ENCODE measurements at regions not wholly inside any gene's neighbourhood (a gene's known extent, or its start where the extent isn't known, plus 50 kb on each side); places are given as distances from the start of the nearest gene placed in this dataset.

- no peak for FAIRE-seq
These were observed 326.6 kb upstream of the PROK2 start for GRCh38 chr3:72111265-72112205.

More at GRCh38 chr3:72111265-72112205, 326.6 kb upstream of the PROK2 start:
- CTCF ChIA-PET (ENCODE audit: partially characterized antibody) = interaction anchor here (0.6 to 1.3 kb wide), 4 partner anchors 9 to 740 kb away, joined by 3 to 6 read pairs (median 4); no protein-coding TSS in a partner anchor
- Histone ChIP-seq H3K18ac (ENCODE audit: extremely low read depth, low read length) (no peak overlapping the region), H3K14ac (ENCODE audit: insufficient read length) (no peak overlapping the region), H3K56ac (replicated peaks; ENCODE audit: insufficient read length, low read depth, low read length) (no peak overlapping the region), H3K27ac (ENCODE audit: low read depth, low read length) (no peak overlapping the region), H4K91ac (replicated peaks; ENCODE audit: insufficient read length, low read length) (no peak overlapping the region), H3K9ac (replicated peaks in 1 of 4; ENCODE audit: extremely low read depth in 1 of 4, low read depth in 3 of 4, low read length in 3 of 4) (no peak overlapping the region), H4K20me1 (replicated peaks in 1 of 2; ENCODE audit: control insufficient read depth in 1 of 2, insufficient read depth in 2 of 2, low read length in 2 of 2) (no peaks in the 10 kb centered on the region), H3K36me3 (ENCODE audit: control insufficient read depth in 2 of 4, insufficient read depth in 4 of 4, low read length in 3 of 4) (no peaks in the 10 kb centered on the region), H3K79me2 (ENCODE audit: control insufficient read depth in 1 of 2, insufficient read depth in 2 of 2, low read length in 2 of 2) (no peaks in the 10 kb centered on the region), H4K5ac (ENCODE audit: insufficient read length, low read depth, low read length) (no peak overlapping the region), H2BK120ac (replicated peaks; ENCODE audit: low read depth, low read length) (no peak overlapping the region), H3K4me3 (ENCODE audit: extremely low read depth in 1 of 4, insufficient read depth in 2 of 4, low read depth in 3 of 4, low read length in 4 of 4) (no peak overlapping the region), H3K23me2 (ENCODE audit: low read depth, low read length) (no peaks in the 10 kb centered on the region), H4K8ac (ENCODE audit: extremely low read depth, insufficient read depth, low read length) (no peak overlapping the region), H2AFZ (ENCODE audit: low read length) (no peak overlapping the region), H3K4me1 (replicated peaks in 1 of 4; ENCODE audit: control insufficient read depth in 3 of 4, insufficient read depth in 4 of 4, low read length in 3 of 4) (peaks cover 0 to 9% (median 0%) of the 10 kb centered on the region in 4 experiments; a peak in 1 of 7 replicates), H3K4me2 (ENCODE audit: insufficient read depth in 1 of 2, low read depth in 2 of 2, low read length in 2 of 2) (no peak overlapping the region), H2BK12ac (ENCODE audit: low read depth, low read length) (no peak overlapping the region), H3K4ac (replicated peaks; ENCODE audit: insufficient read length, low read depth, low read length) (no peak overlapping the region), H2AK5ac (ENCODE audit: low read depth, low read length) (no peak overlapping the region), H3K79me1 (ENCODE audit: low read depth, low read length) (no peaks in the 10 kb centered on the region), H2BK5ac (ENCODE audit: low read depth, low read length) (no peak overlapping the region), H2BK20ac (ENCODE audit: low read length) (no peak overlapping the region), H3K27me3 (replicated peaks in 1 of 4; ENCODE audit: control insufficient read depth in 3 of 4, extremely low read depth in 1 of 4, insufficient read depth in 3 of 4, low read length in 3 of 4) (no peaks in the 10 kb centered on the region), H3K23ac (ENCODE audit: insufficient read length) (no peak overlapping the region), H2BK15ac (ENCODE audit: low read length) (no peak overlapping the region), H3K9me3 (ENCODE audit: insufficient read depth in 2 of 2, low read depth in 1 of 2, low read length in 1 of 2) (no peaks in the 10 kb centered on the region)
- DNase-seq (ENCODE audit: low read depth in 1 of 2, low spot score in 2 of 2) = no peak
- 86% methylated on average over 7 of the region's 7 CpGs; no CpG with 5 or more reads in 1 of the 2 experiments for WGBS, 2 experiments (ENCODE audit: extremely low coverage in 1 of 2, insufficient coverage in 1 of 2, insufficient read length in 1 of 2, insufficient replicate concordance in 2 of 2, low coverage in 1 of 2, low lambda C conversion rate in 2 of 2, missing lambda C conversion rate in 1 of 2)
- POLR2A ChIA-PET (ENCODE audit: partially characterized antibody) = no interaction called here
- TF ChIP-seq CTCF (IDR thresholded peaks at IDR 0.05; ENCODE audit: control extremely low read depth in 1 of 3, insufficient read depth in 1 of 3, low read depth in 1 of 3, low read length in 3 of 3) = no peak
- no peak for TF ChIP-seq BRCA1 (IDR thresholded peaks at IDR 0.05; ENCODE audit: low read depth, low read length)
- no peak for TF ChIP-seq CHD2 (IDR thresholded peaks at IDR 0.05; ENCODE audit: low read length)
- no peak for TF ChIP-seq SIRT6 (IDR thresholded peaks at IDR 0.05; ENCODE audit: low read length)
- no peak for TF ChIP-seq ZNF274 (IDR thresholded peaks at IDR 0.05; ENCODE audit: borderline replicate concordance, extremely low read depth, low read length)

All from H1 (cell line).